ENCODE measurements at regions not wholly inside any gene's neighbourhood (a gene's known extent, or its start where the extent isn't known, plus 50 kb on each side); places are given as distances from the start of the nearest gene placed in this dataset.

GRCh38 chr21:15250384-15250783, 185.6 kb upstream of the NRIP1 start:
- TF ChIP-seq, protein P1, sequence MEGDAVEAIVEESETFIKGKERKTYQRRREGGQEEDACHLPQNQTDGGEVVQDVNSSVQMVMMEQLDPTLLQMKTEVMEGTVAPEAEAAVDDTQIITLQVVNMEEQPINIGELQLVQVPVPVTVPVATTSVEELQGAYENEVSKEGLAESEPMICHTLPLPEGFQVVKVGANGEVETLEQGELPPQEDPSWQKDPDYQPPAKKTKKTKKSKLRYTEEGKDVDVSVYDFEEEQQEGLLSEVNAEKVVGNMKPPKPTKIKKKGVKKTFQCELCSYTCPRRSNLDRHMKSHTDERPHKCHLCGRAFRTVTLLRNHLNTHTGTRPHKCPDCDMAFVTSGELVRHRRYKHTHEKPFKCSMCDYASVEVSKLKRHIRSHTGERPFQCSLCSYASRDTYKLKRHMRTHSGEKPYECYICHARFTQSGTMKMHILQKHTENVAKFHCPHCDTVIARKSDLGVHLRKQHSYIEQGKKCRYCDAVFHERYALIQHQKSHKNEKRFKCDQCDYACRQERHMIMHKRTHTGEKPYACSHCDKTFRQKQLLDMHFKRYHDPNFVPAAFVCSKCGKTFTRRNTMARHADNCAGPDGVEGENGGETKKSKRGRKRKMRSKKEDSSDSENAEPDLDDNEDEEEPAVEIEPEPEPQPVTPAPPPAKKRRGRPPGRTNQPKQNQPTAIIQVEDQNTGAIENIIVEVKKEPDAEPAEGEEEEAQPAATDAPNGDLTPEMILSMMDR (IDR thresholded peaks at IDR 0.05): no peak
- no peak for TF ChIP-seq POLR2A (IDR thresholded peaks at IDR 0.05)

Data from heart left ventricle (tissue), 13 donors.